ENCODE measurements at regions not wholly inside any gene's neighbourhood (a gene's known extent, or its start where the extent isn't known, plus 50 kb on each side); places are given as distances from the start of the nearest gene placed in this dataset.

- no peak for TF ChIP-seq CTCF (IDR thresholded peaks at IDR 0.05; ENCODE audit: low read depth, low read length)
- H3K4me3 ChIP-seq (ENCODE audit: low read depth, low read length), result no peak overlapping the region
These were observed 534.9 kb upstream of the TNP1 start for GRCh38 chr2:217394510-217395351.

- TF ChIP-seq CTCF (IDR thresholded peaks at IDR 0.05; ENCODE audit: low read depth, low read length), result no peak
- peak overlapping the region; percentile 1; the same call in 1 of the 2 replicates for H3K4me3 ChIP-seq (ENCODE audit: low read depth, low read length)
These were observed 533.7 kb upstream of the TNP1 start for GRCh38 chr2:217393585-217394032.

- TF ChIP-seq CTCF (IDR thresholded peaks at IDR 0.05; ENCODE audit: low read depth, low read length), result no peak
- H3K4me3 ChIP-seq (ENCODE audit: low read depth, low read length), result peak overlapping the region; percentile 27; the same call in 1 of the 2 replicates
These were observed 533.2 kb upstream of the TNP1 start for GRCh38 chr2:217392930-217393584.

- no peak for TF ChIP-seq CTCF (IDR thresholded peaks at IDR 0.05; ENCODE audit: low read depth, low read length)
- H3K4me3 ChIP-seq (ENCODE audit: low read depth, low read length), result no peak overlapping the region
These were observed 528.0 kb upstream of the TNP1 start for GRCh38 chr2:217387776-217388387.

- no peak overlapping the region for H3K4me3 ChIP-seq (ENCODE audit: low read depth, low read length)
- no peak for TF ChIP-seq CTCF (IDR thresholded peaks at IDR 0.05; ENCODE audit: low read depth, low read length)
These were observed 526.2 kb upstream of the TNP1 start for GRCh38 chr2:217386041-217386440.

- no peak for TF ChIP-seq CTCF (IDR thresholded peaks at IDR 0.05; ENCODE audit: low read depth, low read length)
- no peak overlapping the region for H3K4me3 ChIP-seq (ENCODE audit: low read depth, low read length)
These were observed 523.8 kb upstream of the TNP1 start for GRCh38 chr2:217383620-217384019.

Measured in WI38 (cell line).